ENCODE measurements at regions not wholly inside any gene's neighbourhood (a gene's known extent, or its start where the extent isn't known, plus 50 kb on each side); places are given as distances from the start of the nearest gene placed in this dataset.

- no peaks in the 10 kb centered on the region for H3K79me2 ChIP-seq (ENCODE audit: control insufficient read depth, insufficient read depth, low read length)
- 53% methylated on average over 10 of the region's 10 CpGs for WGBS (ENCODE audit: insufficient coverage, insufficient replicate concordance, low lambda C conversion rate, missing lambda C conversion rate)
- no peak overlapping the region for H3K4me3 ChIP-seq
- H3K4me1 ChIP-seq (ENCODE audit: control insufficient read depth, insufficient read depth, low read length), result peaks cover 2% of the 10 kb centered on the region; the same call in 1 of the 2 replicates
- ATAC-seq, result no peak
- no peak for FAIRE-seq
- TF ChIP-seq KDM1A (IDR thresholded peaks at IDR 0.05; ENCODE audit: borderline replicate concordance) (no peak), SUPT20H (IDR thresholded peaks at IDR 0.05; ENCODE audit: borderline replicate concordance, control insufficient read depth, low read depth, low read length) (no peak), NR2C1 (IDR thresholded peaks at IDR 0.05) (no peak), GABPA (IDR thresholded peaks at IDR 0.05; ENCODE audit: low read depth) (no peak), NFIC (IDR thresholded peaks at IDR 0.05; ENCODE audit: low read depth, low read length) (no peak), RB1 (IDR thresholded peaks at IDR 0.05; ENCODE audit: borderline replicate concordance) (no peak), SMAD1 (IDR thresholded peaks at IDR 0.05; ENCODE audit: low read depth, partially characterized antibody) (no peak), ZZZ3 (IDR thresholded peaks at IDR 0.05; ENCODE audit: control insufficient read depth, insufficient read length, low read depth) (no peak), SRF (IDR thresholded peaks at IDR 0.05; ENCODE audit: low read depth in 2 of 2, low read length in 2 of 2) (no peak)
- TF ChIP-seq, protein P1, sequence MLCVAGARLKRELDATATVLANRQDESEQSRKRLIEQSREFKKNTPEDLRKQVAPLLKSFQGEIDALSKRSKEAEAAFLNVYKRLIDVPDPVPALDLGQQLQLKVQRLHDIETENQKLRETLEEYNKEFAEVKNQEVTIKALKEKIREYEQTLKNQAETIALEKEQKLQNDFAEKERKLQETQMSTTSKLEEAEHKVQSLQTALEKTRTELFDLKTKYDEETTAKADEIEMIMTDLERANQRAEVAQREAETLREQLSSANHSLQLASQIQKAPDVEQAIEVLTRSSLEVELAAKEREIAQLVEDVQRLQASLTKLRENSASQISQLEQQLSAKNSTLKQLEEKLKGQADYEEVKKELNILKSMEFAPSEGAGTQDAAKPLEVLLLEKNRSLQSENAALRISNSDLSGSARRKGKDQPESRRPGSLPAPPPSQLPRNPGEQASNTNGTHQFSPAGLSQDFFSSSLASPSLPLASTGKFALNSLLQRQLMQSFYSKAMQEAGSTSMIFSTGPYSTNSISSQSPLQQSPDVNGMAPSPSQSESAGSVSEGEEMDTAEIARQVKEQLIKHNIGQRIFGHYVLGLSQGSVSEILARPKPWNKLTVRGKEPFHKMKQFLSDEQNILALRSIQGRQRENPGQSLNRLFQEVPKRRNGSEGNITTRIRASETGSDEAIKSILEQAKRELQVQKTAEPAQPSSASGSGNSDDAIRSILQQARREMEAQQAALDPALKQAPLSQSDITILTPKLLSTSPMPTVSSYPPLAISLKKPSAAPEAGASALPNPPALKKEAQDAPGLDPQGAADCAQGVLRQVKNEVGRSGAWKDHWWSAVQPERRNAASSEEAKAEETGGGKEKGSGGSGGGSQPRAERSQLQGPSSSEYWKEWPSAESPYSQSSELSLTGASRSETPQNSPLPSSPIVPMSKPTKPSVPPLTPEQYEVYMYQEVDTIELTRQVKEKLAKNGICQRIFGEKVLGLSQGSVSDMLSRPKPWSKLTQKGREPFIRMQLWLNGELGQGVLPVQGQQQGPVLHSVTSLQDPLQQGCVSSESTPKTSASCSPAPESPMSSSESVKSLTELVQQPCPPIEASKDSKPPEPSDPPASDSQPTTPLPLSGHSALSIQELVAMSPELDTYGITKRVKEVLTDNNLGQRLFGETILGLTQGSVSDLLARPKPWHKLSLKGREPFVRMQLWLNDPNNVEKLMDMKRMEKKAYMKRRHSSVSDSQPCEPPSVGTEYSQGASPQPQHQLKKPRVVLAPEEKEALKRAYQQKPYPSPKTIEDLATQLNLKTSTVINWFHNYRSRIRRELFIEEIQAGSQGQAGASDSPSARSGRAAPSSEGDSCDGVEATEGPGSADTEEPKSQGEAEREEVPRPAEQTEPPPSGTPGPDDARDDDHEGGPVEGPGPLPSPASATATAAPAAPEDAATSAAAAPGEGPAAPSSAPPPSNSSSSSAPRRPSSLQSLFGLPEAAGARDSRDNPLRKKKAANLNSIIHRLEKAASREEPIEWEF (IDR thresholded peaks at IDR 0.05; ENCODE audit: insufficient replicate concordance, low read depth, low read length), result no peak
- ChIA-PET POLR2A (no interaction called here), SMC1A (ENCODE audit: uncharacterized antibody, unreplicated experiment) (interaction anchor here (0.7 to 1.0 kb wide), 2 partner anchors 16 to 29 kb away, joined by 3 read pairs; no protein-coding TSS in a partner anchor), CTCF (interaction anchor here (1.2 kb wide), 1 partner anchor 47 kb away, joined by 3 read pairs; no protein-coding TSS in a partner anchor), RAD21 (ENCODE audit: unreplicated experiment) (interaction anchor here (1.6 kb wide), 1 partner anchor 105 kb away, joined by 4 read pairs; no protein-coding TSS in a partner anchor)
- no peak overlapping the region for H3K4me2 ChIP-seq (ENCODE audit: control insufficient read depth, insufficient read depth)
- no TSS peak for BruUV-seq (replicated peaks)
- H3K9me3 ChIP-seq (replicated peaks; ENCODE audit: control insufficient read depth, insufficient read depth, low read length), result no peaks in the 10 kb centered on the region; the same call in 2 of the 3 replicates
- H3K36me3 ChIP-seq (ENCODE audit: control insufficient read depth in 2 of 2, insufficient read depth in 2 of 2, low read length in 1 of 2), result no peaks in the 10 kb centered on the region
- in situ Hi-C loops (cut with MboI) (no loop called here), intact Hi-C loops (cut with micrococcal nuclease; ENCODE audit: unreplicated experiment) (no loop called here)
- no peak for DNase-seq (ENCODE audit: low read depth, low spot score)
- no peaks in the 10 kb centered on the region for H3K27me3 ChIP-seq (replicated peaks in 1 of 2; ENCODE audit: control insufficient read depth in 2 of 2, insufficient read depth in 2 of 2, low read length in 1 of 2)
- no peak overlapping the region for H2AFZ ChIP-seq (ENCODE audit: control insufficient read depth, low read depth, low read length)
- H3K27ac ChIP-seq (ENCODE audit: control insufficient read depth, insufficient read depth), result no peak overlapping the region
- no peak overlapping the region for H3K9ac ChIP-seq (ENCODE audit: control insufficient read depth, insufficient read depth, low read length)
- H4K20me1 ChIP-seq (ENCODE audit: control insufficient read depth, insufficient read depth), result no peaks in the 10 kb centered on the region
Observed at GRCh38 chr16:86669285-86669805, 91.0 kb downstream of the FOXL1 start.
